Immature natural killer cell (primary cell): ENCODE measurements at regions not wholly inside any gene's neighbourhood (a gene's known extent, or its start where the extent isn't known, plus 50 kb on each side); places are given as distances from the start of the nearest gene placed in this dataset.

Experiments
- DNase-seq, 3 donors: peaks; one replicate each; pipeline ENCODE4 v3.0.0; 2022; ENCODE audit warnings: mixed read lengths in 1 of 3
- H3K27ac Mint-ChIP-seq, 6 donors: one replicate each; pipeline ENCODE4 v1.8.0; 2020; ENCODE audit warnings: mixed read lengths in 6 of 6, mild to moderate bottlenecking in 5 of 6, inconsistent platforms in 4 of 6, moderate library complexity in 3 of 6
- H3K27me3 Mint-ChIP-seq, 3 donors: one replicate each; pipeline ENCODE4 v1.8.0; 2020 to 2021; ENCODE audit warnings: low read depth in 3 of 3, mild to moderate bottlenecking in 3 of 3, mixed read lengths in 3 of 3, moderate library complexity in 3 of 3, inconsistent platforms in 1 of 3
- H3K36me3 Mint-ChIP-seq, 3 donors: one replicate each; pipeline ENCODE4 v1.8.0; 2020; ENCODE audit warnings: mixed read lengths in 3 of 3, inconsistent platforms in 2 of 3, mild to moderate bottlenecking in 2 of 3
- H3K4me1 Mint-ChIP-seq, 2 donors: one replicate each; pipeline ENCODE4 v1.8.0; 2020; ENCODE audit warnings: inconsistent platforms in 2 of 2, mild to moderate bottlenecking in 2 of 2, mixed read lengths in 2 of 2, moderate library complexity in 1 of 2
- H3K4me3 Mint-ChIP-seq, 5 donors: one replicate each; pipeline ENCODE4 v1.8.0; 2020; ENCODE audit warnings: mild to moderate bottlenecking in 5 of 5, mixed read lengths in 5 of 5, inconsistent platforms in 3 of 5, moderate library complexity in 3 of 5
- H3K9me3 Mint-ChIP-seq, 6 donors: one replicate each; pipeline ENCODE4 v1.8.0; 2020; ENCODE audit warnings: mild to moderate bottlenecking in 6 of 6, mixed read lengths in 6 of 6, inconsistent platforms in 4 of 6, moderate library complexity in 3 of 6

DNA sequence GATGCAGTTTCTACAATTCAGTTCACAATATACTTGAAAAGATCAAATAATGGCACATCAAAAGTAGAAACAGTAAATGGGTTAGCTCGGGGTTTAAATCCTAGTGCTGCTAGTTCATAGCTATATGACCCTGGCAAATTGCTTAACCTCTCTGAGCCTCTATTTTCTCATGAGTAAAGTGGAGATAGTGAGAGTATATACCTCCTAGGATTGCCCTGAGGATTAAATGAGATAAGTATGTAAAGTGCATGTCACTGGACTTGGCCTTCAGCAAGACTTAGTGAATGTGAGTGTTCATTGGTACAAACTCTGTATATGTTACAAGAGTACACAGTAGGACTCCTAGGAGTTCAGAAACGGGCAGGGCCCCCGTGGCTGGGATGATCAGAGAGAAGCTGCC, 248.3 kb downstream of the DLEU7 start:
- no peaks in the 10 kb centered on the region for H3K4me1 Mint-ChIP-seq
- no peak overlapping the region for H3K27ac Mint-ChIP-seq
- H3K27me3 Mint-ChIP-seq, result peaks cover 0 to 6% (median 4%) of the 10 kb centered on the region in 3 donors
- H3K9me3 Mint-ChIP-seq, result no peaks in the 10 kb centered on the region
- DNase-seq, result no peak
- no peak overlapping the region for H3K4me3 Mint-ChIP-seq
- H3K36me3 Mint-ChIP-seq, result no peaks in the 10 kb centered on the region

GRCh38 chr13:50596156-50596555, 247.3 kb downstream of the DLEU7 start:
- no peak for DNase-seq
- peaks cover 0 to 6% (median 4%) of the 10 kb centered on the region in 3 donors for H3K27me3 Mint-ChIP-seq
- no peak overlapping the region for H3K27ac Mint-ChIP-seq
- H3K4me1 Mint-ChIP-seq, result no peaks in the 10 kb centered on the region
- H3K4me3 Mint-ChIP-seq, result no peak overlapping the region
- H3K9me3 Mint-ChIP-seq, result no peaks in the 10 kb centered on the region
- no peaks in the 10 kb centered on the region for H3K36me3 Mint-ChIP-seq

GRCh38 chr13:50596776-50597203, 246.7 kb downstream of the DLEU7 start:
- DNase-seq, result no peak
- H3K4me3 Mint-ChIP-seq, result no peak overlapping the region
- H3K9me3 Mint-ChIP-seq, result no peaks in the 10 kb centered on the region
- H3K27me3 Mint-ChIP-seq, result peaks cover 0 to 6% (median 4%) of the 10 kb centered on the region in 3 donors
- no peaks in the 10 kb centered on the region for H3K36me3 Mint-ChIP-seq
- no peak overlapping the region for H3K27ac Mint-ChIP-seq
- no peaks in the 10 kb centered on the region for H3K4me1 Mint-ChIP-seq

GRCh38 chr13:50598338-50598737, 245.2 kb downstream of the DLEU7 start:
- Mint-ChIP-seq H3K4me3 (no peak overlapping the region), H3K27me3 (peaks cover 1 to 7% (median 4%) of the 10 kb centered on the region in 3 donors), H3K9me3 (no peaks in the 10 kb centered on the region), H3K36me3 (no peaks in the 10 kb centered on the region), H3K4me1 (no peaks in the 10 kb centered on the region), H3K27ac (no peak overlapping the region)
- DNase-seq, result no peak

DNA sequence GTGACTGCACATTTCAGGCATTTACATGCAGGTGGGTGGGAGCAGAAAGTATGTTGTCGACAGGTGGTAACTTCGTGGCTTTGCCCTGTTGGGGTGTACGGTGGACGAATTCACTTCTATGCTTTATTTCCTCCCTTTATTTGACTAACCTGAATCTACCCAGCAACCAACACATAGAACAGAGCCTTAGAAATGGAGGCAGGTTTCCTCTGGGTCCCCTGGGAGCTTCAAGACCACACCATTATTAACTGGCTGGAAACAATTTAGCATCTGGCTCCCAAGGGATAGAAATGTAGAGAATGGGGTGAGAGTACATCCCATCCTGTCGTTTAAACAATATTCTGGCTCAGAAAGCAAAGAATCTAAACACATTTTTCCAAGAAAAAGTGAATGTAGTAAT, 244.4 kb downstream of the DLEU7 start:
- no peaks in the 10 kb centered on the region for H3K4me1 Mint-ChIP-seq
- H3K4me3 Mint-ChIP-seq, result no peak overlapping the region

GRCh38 chr13:50599927-50600326, 243.6 kb downstream of the DLEU7 start:
- no peaks in the 10 kb centered on the region for H3K4me1 Mint-ChIP-seq
- DNase-seq, result no peak
- H3K27ac Mint-ChIP-seq, result no peak overlapping the region
- H3K36me3 Mint-ChIP-seq, result no peaks in the 10 kb centered on the region
- H3K9me3 Mint-ChIP-seq, result no peaks in the 10 kb centered on the region
- H3K27me3 Mint-ChIP-seq, result peaks cover 1 to 6% (median 4%) of the 10 kb centered on the region in 3 donors
- no peak overlapping the region for H3K4me3 Mint-ChIP-seq

More for the DNA sequence above, 244.4 kb downstream of the DLEU7 start:
- Mint-ChIP-seq H3K27ac (no peak overlapping the region), H3K27me3 (peaks cover 1 to 7% (median 4%) of the 10 kb centered on the region in 3 donors), H3K36me3 (no peaks in the 10 kb centered on the region), H3K9me3 (no peaks in the 10 kb centered on the region)
- no peak for DNase-seq

GRCh38 chr13:50608370-50608769, 235.1 kb downstream of the DLEU7 start:
- no peak overlapping the region for H3K27ac Mint-ChIP-seq
- no peak for DNase-seq

DNA sequence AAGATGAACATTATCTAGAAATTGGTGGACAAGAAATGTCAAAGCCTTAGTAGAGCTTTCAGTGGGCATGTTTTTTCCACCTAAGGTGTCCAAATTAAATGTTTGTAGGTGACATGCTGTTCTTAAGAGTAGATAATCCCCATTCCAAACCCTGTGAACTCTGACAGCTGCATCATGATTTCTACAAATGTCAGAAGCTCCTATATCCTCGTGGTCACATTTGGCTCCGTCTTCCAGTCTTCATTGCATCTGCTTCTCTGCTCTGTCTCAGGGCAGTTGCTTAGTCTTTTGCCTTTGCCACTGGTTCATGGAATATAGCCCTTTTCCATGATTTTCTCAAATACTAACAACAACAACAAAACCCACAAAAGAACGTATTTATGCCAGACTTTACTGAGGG, 234.5 kb downstream of the DLEU7 start:
- DNase-seq, result no peak
- Mint-ChIP-seq H3K9me3 (no peaks in the 10 kb centered on the region), H3K27ac (no peak overlapping the region), H3K36me3 (no peaks in the 10 kb centered on the region), H3K27me3 (peaks cover 2 to 4% (median 2%) of the 10 kb centered on the region in 3 donors), H3K4me3 (no peak overlapping the region), H3K4me1 (no peaks in the 10 kb centered on the region)

More at GRCh38 chr13:50608370-50608769, 235.1 kb downstream of the DLEU7 start:
- H3K36me3 Mint-ChIP-seq, result no peaks in the 10 kb centered on the region
- H3K4me1 Mint-ChIP-seq, result no peaks in the 10 kb centered on the region
- no peaks in the 10 kb centered on the region for H3K9me3 Mint-ChIP-seq
- peaks cover 2 to 4% (median 2%) of the 10 kb centered on the region in 3 donors for H3K27me3 Mint-ChIP-seq
- no peak overlapping the region for H3K4me3 Mint-ChIP-seq

DNA sequence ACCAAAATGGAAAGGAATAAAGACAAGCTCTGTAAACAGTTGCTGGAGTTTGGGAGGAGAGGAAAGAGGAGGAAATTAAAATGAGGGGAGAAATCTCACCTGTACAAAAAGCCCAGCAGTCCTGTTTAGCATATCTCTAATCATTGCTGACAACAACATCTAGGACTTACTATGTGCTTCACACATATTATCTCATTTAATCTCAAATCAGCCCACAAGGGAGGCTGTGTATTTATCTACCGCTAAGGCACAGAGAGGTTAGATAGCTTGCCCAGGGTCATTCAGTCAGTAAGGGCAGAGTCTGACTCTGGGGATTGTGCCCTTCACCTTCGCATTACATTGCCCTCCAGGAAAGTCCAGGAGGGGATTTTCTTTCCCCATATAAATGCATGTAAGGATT, 233.3 kb downstream of the DLEU7 start:
- Mint-ChIP-seq H3K27me3 (peaks cover 2% of the 10 kb centered on the region in 3 donors), H3K9me3 (no peaks in the 10 kb centered on the region), H3K4me1 (no peaks in the 10 kb centered on the region), H3K4me3 (no peak overlapping the region), H3K27ac (no peak overlapping the region), H3K36me3 (no peaks in the 10 kb centered on the region)
- no peak for DNase-seq

DNA sequence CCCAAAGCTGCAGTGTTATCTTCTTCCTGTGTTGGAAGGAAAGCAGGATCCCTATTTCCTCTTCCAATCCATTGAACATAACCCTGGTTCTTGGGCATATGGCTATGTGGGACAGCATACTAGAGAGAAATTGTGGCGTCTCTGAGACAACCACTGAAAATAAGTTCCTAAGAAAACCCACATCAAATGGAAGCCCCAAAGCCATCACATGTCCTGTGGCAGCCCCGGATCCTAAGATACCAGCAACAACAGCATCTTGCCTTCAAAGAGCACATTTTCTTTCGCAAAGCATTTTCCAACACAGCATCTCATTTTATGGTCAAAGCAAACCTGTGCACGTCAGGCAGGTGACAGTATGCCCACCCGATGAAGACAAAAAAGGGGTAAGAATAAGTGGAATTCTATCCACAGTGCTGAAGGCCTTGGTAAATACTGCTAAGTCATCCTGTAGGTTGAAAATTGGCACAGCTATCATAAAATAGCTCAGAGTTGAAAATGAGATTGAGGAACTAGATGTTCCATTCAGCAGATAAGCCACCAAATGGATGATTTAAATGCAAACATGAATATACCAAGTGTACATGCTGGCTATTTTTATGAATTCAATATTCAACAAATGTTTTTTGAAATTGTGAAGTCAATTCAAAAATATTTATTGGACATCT, 232.2 kb downstream of the DLEU7 start:
- H3K27ac Mint-ChIP-seq, result no peak overlapping the region
- DNase-seq, result no peak
- no peaks in the 10 kb centered on the region for H3K4me1 Mint-ChIP-seq
- no peaks in the 10 kb centered on the region for H3K9me3 Mint-ChIP-seq
- peaks cover 0 to 2% (median 2%) of the 10 kb centered on the region in 3 donors for H3K27me3 Mint-ChIP-seq
- H3K36me3 Mint-ChIP-seq, result no peaks in the 10 kb centered on the region
- H3K4me3 Mint-ChIP-seq, result no peak overlapping the region

DNA sequence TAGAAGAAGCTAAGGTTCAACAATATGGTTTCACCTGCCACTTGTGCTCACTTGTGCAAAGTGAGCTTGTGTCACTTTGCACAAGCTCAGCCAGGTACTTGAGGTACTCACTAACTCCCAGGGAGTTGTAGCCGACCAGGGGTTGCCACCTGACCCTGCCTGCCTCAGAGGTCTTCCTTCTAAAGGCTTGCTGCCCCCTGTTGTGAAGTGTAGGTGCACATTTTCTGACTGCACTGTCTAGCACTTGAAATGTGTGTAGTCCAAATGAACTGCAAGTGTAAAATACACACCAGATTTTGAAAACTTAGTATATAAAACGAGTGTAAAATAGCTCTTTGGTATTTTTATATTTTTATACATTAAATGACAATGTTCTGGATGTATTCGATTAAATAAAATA, 230.8 kb downstream of the DLEU7 start:
- Mint-ChIP-seq H3K4me1 (peaks cover 0 to 6% of the 10 kb centered on the region in 2 donors), H3K9me3 (no peaks in the 10 kb centered on the region), H3K36me3 (no peaks in the 10 kb centered on the region), H3K27ac (no peak overlapping the region), H3K4me3 (no peak overlapping the region), H3K27me3 (peaks cover 2 to 4% (median 2%) of the 10 kb centered on the region in 3 donors)
- DNase-seq, result no peak

- no peak overlapping the region for H3K4me3 Mint-ChIP-seq
- H3K27me3 Mint-ChIP-seq, result peaks cover 2 to 4% (median 3%) of the 10 kb centered on the region in 3 donors
- H3K4me1 Mint-ChIP-seq, result peaks cover 0 to 6% of the 10 kb centered on the region in 2 donors
- H3K36me3 Mint-ChIP-seq, result no peaks in the 10 kb centered on the region
- no peak overlapping the region for H3K27ac Mint-ChIP-seq
- DNase-seq, result no peak
- H3K9me3 Mint-ChIP-seq, result no peaks in the 10 kb centered on the region
Measured at GRCh38 chr13:50613356-50613831, 230.1 kb downstream of the DLEU7 start.

- H3K4me1 Mint-ChIP-seq, result peaks cover 0 to 6% of the 10 kb centered on the region in 2 donors
- no peaks in the 10 kb centered on the region for H3K9me3 Mint-ChIP-seq
- H3K27ac Mint-ChIP-seq, result no peak overlapping the region
- DNase-seq, result no peak
- H3K36me3 Mint-ChIP-seq, result no peaks in the 10 kb centered on the region
- H3K4me3 Mint-ChIP-seq, result no peak overlapping the region
- H3K27me3 Mint-ChIP-seq, result peaks cover 2 to 4% (median 4%) of the 10 kb centered on the region in 3 donors
Measured at GRCh38 chr13:50615234-50615633, 228.3 kb downstream of the DLEU7 start.

- Mint-ChIP-seq H3K27ac (no peak overlapping the region), H3K27me3 (peaks cover 2 to 4% (median 4%) of the 10 kb centered on the region in 3 donors), H3K4me1 (peaks cover 0 to 6% of the 10 kb centered on the region in 2 donors), H3K36me3 (no peaks in the 10 kb centered on the region), H3K4me3 (no peak overlapping the region), H3K9me3 (no peaks in the 10 kb centered on the region)
- DNase-seq, result no peak
Measured at GRCh38 chr13:50616101-50616500, 227.4 kb downstream of the DLEU7 start.
